NCI-H2196 (cell line): ENCODE measurements at regions not wholly inside any gene's neighbourhood (a gene's known extent, or its start where the extent isn't known, plus 50 kb on each side); places are given as distances from the start of the nearest gene placed in this dataset.
"Not testable (repeated sequence)": the region's sequence is repeated elsewhere in the genome, so short reads cannot be mapped to it uniquely, and the experiment has no call there.

Experiments
- DNase-seq: peaks from one replicate; lab custom pipeline; 2025; ENCODE audit not compliant: unreplicated experiment; lab: John Stamatoyannopoulos, UW

DNA sequence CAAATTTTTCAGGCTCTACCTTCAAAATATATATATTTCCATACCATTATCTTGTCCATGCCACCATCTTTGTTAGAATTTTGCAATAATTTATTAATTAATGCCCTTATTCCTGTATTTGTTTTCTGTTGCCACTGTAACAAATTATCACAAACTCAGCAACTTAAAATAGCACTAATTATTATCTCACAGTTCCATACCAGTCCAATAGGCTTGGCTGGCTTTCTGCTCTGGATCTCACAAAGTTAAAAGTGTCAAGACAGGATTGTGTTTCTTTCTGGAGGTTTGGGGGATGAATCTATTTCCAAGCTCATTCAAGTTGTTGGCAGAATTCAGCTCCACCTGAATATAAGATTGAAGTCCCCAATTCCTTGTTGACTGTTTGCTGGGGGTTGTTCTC is 58.6 kb upstream of the SLC38A4 start:
- no peak for DNase-seq

DNA sequence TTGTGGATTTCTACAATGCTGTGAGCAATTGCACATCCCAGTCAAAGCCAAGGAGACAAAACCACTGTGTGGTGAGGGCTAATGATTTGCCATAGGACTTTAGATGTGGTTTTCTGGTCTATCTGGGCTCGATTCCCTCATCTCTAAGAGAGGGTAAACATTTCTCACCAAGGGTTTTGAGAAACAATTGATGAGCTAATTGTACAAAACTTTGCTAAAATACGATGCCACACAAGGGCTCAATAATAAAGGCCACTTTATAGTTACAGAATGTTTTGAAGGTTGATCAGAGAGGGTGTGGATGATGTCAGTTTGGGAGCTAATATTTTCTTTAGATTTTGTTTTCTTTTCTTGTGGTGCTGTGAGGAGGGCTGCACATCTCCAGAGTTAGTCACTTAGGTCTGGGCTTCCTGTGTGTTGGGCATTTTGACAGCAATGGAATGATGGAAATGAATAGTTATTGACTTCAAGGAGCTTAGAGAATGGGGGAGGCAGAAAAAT is 60.8 kb upstream of the SLC38A4 start:
- DNase-seq = no peak

DNA sequence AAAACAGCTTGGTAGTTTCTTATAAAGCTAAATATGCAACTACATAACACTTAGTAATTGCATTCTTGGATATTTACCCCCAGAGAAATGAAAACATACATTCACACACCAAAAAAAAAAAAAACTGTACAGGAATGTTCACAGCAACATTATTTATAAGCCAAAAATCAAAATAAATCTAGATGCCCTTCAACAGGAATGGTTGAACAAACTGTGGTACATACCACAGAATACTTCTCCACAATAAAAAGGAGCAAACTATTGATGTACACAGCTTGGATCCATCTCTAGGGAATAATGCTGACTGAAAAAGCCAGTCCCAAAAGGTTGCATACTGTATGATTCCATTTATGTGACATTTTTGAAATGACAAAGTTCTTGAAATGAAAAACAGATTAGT is 62.1 kb upstream of the SLC38A4 start:
- DNase-seq = no peak

DNA sequence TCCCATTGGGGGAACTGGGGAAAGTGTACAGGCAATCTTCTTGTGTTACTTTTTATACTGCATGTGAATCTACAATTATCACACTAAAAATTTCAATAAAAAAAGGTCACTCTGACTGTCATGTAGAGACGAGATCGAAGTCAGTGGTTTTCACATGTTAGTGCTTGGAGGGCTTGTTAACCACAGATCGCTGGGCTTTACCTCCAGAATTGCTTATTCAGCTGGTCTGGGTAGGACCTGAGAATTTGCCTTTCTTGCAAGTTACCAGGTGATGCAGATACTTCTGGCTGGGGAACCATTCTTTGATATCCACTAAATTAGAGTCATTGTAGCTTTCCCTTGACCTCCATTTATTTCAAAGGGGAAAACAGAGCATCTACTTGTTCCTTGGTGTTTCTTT is 62.8 kb upstream of the SLC38A4 start:
- no peak for DNase-seq

DNA sequence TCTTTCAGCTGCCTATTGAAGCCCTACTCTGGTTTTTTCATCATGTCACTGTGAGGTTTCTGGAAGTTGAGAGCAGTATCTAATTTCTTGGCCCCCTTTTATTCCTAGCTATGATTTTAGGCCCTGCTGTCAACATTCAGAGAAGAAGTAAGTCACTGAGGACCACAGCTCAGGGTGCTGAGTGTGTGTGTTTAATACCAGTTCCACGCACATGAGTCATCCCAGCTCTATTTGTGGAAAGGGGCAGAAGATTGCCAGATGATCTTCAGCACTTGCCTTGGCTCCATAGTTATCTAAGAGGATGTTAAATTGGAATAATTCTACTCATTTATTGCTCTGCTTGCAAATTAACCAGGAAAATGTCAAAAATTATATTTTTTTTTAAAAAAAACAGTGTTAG is 65.5 kb upstream of the SLC38A4 start:
- DNase-seq = no peak

DNA sequence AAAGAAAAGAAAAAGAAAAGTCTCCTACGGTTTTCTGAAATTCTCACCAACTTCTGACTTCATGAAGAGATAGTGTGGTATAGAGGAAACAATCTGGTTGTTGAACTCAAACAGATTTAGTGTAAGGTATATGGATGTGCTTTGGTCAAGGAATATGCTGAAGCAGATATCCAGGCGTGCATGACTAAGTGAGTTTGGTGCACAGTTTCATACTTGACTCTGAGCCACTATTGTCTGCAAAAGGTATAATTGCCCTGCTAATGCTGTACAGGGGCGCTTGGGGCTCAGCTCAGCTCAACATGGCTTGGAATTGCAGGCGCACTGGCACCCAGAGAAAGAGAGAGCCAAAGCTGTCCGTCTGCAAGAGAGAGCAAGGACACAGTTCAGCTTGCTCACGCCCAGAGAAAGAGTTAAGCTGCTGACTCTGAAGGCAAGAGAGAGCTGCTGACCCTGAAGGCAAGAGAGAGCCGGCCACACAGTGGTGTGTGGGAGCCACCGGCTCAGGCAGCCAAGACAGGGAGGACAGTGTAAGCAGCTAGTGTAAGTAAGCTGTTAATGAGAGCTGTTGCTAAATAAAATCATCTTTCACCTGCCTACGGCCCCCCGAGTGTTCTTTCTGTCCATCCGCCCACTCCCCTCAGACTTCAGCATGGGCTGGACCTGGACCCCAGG is 66.4 kb upstream of the SLC38A4 start:
- no peak for DNase-seq

DNA sequence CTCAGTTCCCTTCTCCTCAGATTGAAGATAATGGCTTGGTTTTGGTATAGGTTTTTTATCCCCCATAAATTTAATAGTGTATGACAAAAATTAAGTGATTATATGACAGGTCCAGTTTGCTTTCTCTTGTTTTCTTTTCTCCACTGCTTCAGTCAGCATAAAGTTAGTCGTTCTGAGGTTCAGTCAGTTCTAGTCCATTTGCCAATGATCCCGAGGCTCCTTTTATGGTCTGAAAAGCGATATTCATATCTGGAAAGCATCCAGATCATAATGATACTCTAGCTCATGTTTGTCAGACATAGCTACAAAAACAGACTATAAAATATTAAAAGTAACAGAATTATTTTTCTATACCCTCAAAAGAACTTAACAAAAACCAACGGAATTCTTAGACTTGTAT is 67.1 kb upstream of the SLC38A4 start:
- DNase-seq = no peak

DNA sequence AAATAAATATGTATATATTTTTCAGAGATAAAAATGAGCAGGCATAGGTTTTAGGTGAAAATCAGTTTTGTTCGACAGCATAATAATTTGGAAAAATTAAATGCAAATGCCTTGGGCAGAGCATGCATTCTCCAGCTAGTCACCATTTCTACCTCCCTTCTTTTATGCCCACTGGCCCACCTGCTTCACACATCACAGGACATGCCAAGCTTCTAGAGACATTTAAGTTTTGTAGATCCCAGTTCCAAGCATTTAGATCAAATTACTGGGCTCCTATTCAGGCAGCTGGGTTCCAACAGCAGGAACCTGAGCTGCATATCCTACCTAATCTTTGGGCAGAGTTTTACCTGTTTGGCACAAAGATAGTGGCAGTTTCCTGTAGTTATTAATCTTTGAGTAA is 67.6 kb upstream of the SLC38A4 start:
- DNase-seq = no peak

DNA sequence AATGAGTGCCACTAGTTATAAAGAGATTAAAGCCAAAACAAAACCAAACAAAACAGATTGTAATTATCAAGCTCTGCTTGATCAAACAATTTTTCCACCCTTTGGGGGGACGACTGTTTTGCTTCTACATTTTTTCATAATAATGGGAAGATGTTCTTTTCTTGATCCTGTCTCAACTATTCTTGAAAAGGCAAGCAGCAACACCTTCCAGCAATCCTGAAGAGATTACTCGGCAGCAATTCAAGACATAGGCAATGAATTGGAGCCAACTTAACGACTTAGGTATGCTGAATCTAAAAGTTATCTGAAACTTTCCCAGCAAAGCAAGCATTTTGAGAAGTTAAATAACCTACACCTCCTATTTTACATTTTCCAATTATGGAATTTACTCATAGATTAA is 69.9 kb upstream of the SLC38A4 start:
- DNase-seq = no peak

DNA sequence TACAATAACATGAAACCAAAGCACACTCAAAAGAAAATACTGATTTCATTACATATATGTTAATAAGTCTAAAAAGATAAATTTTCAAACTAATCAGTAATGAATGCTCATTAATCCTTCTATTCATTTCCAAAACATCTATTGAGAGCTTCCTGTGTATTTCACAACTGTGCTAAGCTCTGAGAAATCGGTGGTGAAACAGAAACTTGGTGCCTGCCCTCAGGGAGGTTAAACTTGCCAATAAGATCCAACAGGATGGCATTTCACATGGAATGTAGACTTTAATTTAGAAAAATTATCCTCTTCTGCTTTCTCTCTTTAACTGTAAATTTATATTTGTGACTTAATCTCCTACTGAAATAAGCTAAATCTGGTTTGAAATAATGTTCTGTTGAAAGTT is 70.9 kb upstream of the SLC38A4 start:
- no peak for DNase-seq

DNA sequence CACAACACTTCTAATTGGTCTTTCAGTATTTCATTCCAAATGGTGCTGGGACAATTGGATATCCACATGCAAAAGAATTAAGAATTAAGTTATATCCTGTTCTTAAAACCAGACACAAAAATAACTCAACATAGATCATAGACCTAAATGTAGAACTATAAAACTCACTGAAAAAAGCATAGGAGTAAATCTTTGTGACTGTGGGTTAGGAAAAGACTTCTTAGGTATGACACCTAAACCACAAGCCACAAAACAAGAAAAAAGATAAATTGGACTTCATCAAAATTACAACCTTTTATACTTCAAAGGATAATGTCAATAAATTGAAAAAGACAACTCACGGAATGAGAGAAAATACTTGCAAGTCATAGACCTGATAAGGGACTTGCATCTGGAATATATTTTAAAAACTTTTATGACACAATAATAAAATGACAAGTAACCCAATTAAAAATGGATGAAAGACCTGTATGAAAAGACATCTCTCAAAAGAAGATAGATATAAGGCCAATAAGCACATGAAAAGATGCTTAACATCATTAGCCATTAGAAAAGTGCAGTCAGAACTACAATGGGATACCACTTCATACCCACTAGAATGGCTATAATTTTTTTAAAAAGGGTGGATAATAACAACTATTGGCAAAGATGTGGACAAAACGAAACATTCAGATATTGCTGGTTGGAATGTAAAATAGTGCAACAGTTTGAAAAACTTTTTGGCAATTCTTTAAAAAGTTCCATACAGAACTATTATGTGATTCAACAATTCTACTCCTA is 72.5 kb upstream of the SLC38A4 start:
- no peak for DNase-seq

DNA sequence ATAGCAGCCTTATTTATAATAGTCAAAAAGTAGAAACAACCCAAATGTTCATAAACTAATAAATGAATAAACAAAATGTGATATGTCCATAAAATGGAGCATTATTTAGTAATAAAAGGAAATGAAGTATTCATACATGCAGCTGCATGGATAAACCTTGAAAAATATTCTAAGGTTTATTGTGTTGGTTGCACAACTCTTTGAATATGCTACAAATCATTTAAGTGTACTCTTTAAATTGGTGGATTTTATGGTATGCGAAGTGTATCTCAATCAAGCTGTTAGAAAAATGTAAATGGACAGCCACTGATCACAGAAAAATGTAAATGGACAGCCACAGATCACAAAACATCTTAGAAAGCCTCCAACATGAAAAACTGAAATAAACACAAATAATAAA is 73.2 kb upstream of the SLC38A4 start:
- DNase-seq = no peak

DNA sequence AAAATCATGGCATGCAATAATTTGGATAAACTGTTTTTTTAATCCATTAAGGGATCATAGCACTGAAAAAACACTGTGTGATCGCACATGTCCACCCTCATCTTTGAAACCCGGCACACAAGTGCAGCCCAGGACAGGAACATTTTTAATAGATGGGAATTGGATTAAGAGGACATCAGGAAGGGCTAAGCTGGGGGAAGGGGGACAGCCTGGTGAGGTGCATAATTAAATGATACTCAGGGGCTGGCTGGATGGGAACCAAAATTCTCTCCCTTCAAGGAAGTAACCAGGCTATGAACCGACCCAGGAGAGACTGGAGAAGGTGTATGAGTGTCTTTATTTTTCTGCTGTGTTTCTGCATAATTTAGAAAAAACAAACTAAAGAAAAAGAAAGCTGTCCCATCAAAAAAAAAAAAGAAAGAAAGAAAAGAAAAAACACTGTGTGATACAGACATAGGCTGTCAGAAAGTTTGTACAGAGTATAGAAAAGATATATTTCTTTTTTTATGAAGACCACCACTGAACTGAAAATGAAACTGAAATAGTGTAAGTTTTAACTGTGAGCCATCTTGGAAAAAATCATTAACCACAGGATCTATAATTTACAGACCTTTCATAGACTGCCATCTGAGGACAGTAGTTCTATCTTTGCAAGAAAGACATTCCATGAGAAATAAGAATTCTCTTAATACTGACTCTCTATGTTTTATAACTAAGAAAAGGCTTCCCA is 75.1 kb upstream of the SLC38A4 start:
- DNase-seq = no peak

DNA sequence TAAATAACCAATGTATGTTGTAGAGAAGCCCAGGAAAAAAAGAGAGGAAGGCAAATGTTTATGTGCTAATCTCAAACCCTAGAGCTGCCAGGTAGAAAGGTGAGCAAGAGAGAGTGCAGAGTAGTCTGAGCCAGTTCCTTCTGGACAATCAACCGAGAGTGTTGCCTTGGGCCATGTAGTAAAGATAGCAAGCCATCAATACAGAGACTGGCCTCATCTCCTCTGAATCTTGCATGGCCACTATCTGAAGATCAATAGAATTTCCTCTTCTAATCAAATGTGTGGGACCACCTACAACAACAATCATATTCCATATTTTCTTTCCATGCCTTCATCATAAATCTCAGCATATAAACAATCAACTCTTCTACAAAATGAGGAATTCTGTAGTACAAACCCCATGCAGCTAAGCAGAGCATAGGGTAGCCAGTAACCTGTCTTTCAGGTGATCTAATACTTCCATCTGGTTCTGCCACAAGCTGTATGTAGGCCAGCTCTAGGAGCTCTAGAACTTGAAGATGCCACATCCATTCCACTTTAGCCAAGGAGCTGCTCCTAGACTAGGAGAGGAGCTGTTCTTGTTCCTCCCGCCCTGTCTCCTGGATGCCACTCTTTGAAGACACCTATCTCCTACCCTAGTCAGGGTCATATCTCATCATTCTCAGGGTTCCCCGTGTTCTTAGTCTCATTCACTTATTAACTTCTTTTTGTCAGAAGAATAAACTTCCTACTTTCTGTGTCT is 75.8 kb upstream of the SLC38A4 start:
- DNase-seq = no peak

DNA sequence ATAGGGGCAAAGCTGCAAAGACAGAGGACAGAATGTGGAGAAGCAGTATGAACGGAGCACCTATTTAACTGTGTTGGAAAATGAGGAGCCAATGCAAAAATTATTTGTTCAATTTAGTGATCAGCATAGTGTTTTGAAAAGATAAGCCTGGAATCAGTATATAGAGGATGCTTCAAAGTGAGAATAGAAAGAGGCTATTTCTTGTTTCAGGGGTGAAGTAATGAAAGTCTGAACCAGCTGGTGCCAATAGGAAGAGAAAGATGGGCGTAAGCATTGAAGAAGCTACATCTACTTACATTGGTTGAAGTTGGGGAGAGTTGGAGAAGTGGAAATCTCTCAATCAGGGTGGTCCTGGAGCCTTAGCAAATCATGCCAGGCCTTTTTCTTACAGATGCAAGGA is 77.3 kb upstream of the SLC38A4 start:
- no peak for DNase-seq

DNA sequence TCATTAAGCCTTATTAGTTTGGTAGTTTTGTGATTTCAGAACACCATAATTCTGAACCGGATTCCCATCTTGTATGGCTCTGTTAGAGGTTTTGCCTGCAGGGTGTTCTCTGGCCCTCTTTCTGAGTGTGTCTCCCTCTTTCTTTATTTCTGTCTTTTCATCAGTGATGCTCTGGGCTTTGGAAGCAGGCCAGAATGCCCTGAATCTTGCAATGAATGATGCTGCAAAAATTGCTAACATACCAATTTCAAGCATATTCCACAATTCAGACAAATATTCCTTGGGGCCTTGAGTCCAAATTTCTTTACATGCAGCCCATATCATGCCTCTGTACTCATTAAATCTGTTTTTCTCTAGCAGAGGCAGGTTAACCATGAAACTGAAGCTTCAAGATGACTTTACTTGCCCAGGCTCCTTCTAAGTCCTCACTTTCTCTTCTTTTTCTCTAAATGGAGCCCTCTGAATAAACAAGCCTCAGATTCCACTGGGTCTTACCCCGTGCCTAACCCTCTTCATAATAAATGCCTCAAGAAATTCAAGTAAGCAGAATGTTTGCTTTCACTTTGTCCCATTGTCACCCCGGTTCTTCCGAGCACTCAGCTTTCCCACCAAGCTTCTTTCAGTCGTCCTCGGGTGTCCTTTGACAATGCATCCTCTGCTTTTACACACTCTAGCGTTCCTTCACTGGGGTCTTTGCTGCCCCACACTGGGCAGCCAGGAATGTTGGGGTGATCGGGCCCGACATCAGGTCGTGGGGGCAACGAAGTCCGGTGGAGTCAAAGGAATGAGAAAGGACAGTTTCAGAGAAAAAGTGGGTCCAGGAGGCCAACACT is 78.8 kb upstream of the SLC38A4 start:
- DNase-seq = no peak

DNA sequence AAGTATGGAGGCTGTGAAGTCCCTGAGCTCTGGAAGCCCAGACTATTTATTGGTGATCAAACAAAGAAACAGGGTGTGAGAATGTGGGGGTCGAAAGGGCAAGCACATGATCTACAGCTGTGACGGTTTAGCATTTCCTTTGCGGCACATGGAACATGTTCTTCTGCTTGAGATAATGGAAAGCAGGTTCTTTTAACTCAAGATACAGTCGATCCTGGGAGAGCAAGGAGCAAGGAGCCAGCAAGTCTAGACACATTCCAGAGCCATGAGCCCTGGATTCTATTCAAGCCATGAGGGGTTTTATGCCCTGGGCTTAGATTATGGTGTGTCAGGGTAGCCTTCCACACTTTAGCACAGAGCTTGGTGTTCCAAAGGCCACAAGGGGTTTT is 79.4 kb upstream of the SLC38A4 start:
- not testable (repeated sequence) for DNase-seq

DNA sequence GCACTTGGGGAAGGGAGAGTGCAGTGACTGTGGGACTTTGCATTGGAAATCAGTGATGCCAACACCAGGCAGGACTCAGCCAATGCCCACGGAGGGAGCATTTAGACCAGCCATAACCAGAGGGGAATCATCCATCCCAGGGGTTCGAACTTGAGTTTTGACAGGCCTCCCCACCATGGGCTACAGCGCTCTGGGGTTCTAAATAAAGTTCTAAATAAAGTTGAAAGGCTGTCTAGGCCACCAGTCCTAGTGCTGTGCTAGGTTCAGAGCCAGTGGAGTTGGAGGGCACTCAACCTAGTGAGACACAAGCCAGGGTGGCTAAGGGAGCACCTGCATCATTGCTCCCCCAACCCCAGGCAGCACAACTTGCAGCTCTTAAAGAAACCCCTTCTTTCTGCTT is 82.0 kb upstream of the SLC38A4 start:
- DNase-seq = no peak

DNA sequence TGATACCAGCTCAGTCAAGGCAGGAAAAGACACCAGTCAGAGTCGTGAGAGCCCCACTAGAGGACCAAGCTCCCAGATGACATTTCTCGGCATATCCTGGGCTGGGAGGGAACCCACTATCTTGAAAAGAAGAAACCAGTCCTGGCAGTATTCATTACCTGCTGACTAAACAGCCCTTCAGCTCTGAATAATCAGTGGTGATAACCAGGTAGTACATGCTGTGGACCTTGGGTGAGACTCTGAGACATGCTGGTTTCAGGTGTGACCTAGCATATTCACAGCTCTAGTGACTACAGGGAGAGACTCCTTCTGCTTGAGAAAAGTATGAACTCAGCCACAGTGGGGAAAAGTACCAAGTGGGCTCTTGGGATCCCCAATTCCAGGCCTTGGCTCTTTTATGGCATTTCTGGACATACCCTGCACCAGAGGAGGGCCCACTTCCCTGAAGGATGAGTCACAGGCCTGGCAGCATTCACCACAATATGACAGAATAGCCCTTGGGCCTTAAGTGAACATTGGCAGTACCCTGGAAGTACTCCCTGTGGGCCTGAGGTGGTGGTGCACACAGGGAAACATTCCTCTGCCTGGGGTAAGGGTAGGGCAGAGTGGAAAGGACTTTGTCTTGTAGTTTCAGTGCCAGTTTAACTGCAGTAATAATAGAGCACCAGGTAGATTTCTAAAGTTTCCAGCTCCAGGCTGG is 82.6 kb upstream of the SLC38A4 start:
- no peak for DNase-seq
